H1 (cell line): ENCODE measurements at regions not wholly inside any gene's neighbourhood (a gene's known extent, or its start where the extent isn't known, plus 50 kb on each side); places are given as distances from the start of the nearest gene placed in this dataset.

Source experiments
- CREB1 ChIP-seq: IDR thresholded peaks from 2 replicates; pipeline ENCODE4 v1.6.1; 2012; ENCODE audit warnings: inconsistent platforms
- FOSL1 ChIP-seq: IDR thresholded peaks from 2 replicates; pipeline ENCODE4 v1.6.1; 2011; ENCODE audit warnings: mild to moderate bottlenecking, low read depth, low read length, moderate library complexity; ENCODE audit not compliant: insufficient read depth
- TAF1 ChIP-seq: IDR thresholded peaks from 2 replicates; pipeline ENCODE4 v1.6.1; 2011; ENCODE audit warnings: mild to moderate bottlenecking, low read depth, low read length

DNA sequence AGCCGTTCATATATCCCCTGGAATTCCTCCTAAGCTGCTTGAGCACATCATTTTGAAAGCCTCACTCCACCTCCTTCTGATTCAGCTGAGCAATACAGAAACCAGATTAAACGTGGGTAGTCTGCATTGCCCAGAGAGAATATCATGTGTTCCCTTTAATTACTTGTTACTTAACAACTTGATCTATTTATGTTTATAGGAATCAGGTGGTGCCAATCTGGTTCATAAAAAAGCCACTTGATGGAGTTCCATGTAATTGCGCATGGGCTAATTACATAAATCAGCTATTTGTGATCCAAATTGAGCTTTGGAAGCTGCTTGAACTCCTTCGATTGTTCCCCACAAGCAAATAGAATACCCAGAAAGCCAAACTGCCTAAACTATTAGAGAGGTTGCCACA lies 114.7 kb upstream of the ADCY1 start:
- TF ChIP-seq CREB1 = no peak
- no peak for TF ChIP-seq FOSL1
- no peak for TF ChIP-seq TAF1
